T47D (cell line): ENCODE measurements at regions not wholly inside any gene's neighbourhood (a gene's known extent, or its start where the extent isn't known, plus 50 kb on each side); places are given as distances from the start of the nearest gene placed in this dataset.

ENCODE experiments used
- DNase-seq, 2 experiments: peaks; one replicate each; pipeline versions ENCODE4 v3.0.0 to v3.0.0-alpha.2; 2011 to 2012; ENCODE audit warnings: low read depth in 1 of 2, low spot score in 1 of 2
- JUND ChIP-seq: IDR thresholded peaks from 2 replicates; pipeline ENCODE4 v1.6.1; 2012; ENCODE audit warnings: low read depth
- in situ Hi-C: cut with HindIII; loops from 2 replicates; pipeline ENCODE4 v1.10.0; 2016; ENCODE audit warnings: low sequenced_read_pairs, low pct_unique_long_range_greater_than_20kb

DNA sequence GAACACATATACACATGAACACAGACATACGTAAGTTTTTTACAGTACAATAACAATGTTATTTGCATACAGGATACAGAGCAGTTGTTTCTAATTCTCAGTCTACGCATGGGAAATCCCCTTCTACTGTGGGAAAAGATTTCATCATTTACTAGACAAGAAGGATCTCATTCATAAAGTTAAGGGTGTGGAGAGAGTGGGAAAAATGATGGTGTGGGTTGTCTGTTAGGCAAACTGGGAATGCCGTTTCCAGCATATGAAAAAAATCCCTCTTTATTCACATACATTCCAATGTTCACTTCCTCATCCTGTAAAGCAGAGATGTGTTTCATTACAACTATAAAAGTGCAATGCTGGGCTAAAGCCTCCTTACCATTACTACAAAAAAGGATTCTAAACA is 120.9 kb downstream of the SINHCAF start:
- in situ Hi-C loops = no loop called here
- no peak for TF ChIP-seq JUND
- DNase-seq = no peak

DNA sequence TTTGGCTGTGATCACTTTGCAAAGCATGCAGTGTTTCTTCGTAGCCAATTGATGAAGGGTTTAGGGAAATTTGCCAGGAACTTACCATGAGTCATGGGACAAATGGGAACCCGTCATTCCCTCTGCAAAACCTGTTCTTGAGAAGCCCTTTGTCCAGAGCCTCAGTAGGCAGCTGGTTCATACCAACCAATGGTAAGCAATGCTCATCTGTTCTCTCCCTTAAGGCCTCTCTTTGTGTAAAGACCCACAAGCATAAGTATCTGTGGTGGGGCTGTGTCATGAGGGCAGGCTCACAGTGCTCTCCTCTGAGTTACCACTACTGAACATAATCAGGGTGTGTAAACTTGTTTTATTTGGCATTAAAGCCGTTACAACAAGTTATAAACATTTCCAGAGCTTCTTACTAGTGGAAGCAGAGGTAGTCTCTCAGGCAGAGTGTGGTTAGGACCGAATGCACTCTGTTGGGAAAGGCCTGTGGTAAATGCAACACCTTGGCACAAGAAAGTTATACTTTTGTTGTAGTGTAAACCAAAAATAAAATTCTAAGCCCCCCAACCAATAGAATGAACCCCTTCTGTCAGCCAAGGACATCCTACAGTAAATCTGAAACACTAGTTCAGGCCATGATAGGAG is 119.8 kb downstream of the SINHCAF start:
- in situ Hi-C loops = no loop called here
- no peak for TF ChIP-seq JUND
- peak in 1 of 2 experiments; percentile 66 for DNase-seq

DNA sequence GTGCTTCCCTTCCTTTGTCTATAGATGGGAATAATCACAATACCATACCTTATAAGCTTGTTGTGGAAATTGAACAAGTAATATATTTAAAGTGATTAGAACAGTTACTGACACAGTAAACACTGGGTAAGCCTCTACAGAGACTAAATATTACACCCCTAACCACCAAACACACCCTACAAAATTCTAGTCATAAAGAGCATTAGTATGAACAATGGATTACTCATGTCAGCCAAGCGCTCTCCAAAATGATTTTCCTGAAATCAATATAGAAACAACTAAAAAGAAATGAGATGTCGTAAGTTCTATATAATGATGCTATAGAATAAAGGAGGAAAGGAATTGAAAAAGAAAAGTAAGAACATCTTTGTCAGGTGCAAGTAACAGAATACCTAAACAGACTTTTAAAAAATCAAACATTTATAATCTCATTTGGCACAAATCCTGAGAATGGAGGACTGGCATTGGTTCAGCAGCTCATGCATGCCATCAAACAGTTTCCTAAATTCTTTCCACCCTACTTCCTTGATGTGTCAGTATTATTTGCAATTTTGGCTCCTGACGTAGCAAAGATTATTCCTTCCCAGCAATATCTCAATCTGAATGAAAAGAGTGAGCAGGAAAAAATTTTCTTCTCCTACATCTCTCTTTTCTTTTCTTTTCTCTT is 118.0 kb downstream of the SINHCAF start:
- no peak for TF ChIP-seq JUND
- DNase-seq = no peak
- in situ Hi-C loops = no loop called here

DNA sequence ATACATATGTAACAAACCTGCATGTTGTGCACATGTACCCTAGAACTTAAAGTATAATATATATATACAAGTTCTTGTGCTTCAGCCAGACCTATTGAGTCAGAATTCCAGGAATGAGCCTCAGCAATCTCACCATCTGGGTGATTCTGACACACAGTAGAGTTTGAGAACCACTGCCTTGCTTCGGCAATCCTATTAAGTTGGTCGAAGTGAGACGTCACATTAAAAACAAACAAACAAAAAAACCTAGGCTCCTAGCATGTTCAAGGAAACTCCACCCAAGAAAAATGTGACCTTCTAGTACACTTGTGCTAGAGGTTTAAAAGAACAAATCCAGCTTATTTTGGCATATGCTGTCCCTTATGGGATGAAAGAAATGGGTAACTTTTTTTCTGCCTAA is 115.8 kb downstream of the SINHCAF start:
- no peak for DNase-seq
- no peak for TF ChIP-seq JUND
- in situ Hi-C loops = no loop called here

DNA sequence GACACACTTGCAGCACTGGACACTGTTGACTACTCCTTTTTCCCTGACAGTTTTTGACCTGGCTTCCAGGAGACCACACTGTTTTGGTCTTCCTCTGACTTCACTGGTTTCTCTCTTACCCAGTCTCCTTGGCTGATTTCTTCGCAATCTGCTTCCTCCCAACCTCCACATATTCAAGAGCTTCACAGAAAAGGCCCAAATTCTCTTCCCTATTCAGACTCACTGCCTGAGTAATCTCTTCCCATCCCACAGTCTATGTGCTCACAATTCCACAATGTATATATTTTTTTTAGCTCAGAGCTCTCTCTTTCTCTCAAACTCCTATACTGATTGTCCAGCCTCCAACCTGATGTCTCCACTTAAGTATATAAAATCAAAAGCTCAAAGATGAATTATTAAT is 115.4 kb downstream of the SINHCAF start:
- in situ Hi-C loops = no loop called here
- TF ChIP-seq JUND = no peak
- DNase-seq = no peak

DNA sequence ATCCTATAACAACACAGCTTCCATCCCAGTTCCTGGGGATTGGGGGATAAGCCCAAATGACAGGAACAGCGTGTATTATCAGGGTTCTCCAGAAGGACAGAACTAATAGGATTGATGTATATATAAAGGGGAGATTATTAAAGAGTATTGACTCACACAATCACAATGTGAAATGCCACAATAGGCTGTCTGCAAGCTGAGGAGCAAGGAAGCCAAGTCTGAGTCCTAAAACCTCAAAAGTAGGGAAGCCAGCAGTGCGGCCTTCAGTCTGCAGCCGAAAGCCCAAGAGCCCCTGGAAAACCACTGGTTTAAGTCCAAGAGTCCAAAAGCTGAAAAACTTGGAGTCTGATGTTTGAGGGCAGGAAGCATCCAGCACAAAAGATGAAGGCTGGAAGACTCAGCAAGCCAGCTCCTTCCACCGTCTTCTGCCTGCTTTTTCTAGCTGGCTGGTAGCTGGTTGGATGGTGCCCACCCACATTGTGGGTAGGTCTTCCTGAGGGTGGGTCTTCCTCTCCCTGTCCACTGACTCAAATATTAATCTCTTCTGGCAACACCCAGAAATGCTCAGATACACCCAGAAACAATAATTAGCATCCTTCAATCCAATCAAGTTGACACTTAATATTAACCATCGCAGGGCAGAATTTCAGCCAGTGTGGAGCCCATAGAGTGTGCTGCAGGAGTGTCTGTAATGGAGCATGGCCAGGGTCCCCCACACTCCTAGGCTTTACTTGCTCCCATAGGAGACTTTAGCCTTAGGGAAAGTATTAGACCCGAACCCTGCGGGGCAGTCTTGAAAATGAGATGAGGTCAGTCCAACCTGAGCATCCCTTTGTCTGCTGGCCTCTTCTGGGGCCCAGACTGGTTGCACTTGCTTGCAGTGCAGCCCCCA is 111.1 kb downstream of the SINHCAF start:
- no peak for DNase-seq
- in situ Hi-C loops = no loop called here
- TF ChIP-seq JUND = no peak

DNA sequence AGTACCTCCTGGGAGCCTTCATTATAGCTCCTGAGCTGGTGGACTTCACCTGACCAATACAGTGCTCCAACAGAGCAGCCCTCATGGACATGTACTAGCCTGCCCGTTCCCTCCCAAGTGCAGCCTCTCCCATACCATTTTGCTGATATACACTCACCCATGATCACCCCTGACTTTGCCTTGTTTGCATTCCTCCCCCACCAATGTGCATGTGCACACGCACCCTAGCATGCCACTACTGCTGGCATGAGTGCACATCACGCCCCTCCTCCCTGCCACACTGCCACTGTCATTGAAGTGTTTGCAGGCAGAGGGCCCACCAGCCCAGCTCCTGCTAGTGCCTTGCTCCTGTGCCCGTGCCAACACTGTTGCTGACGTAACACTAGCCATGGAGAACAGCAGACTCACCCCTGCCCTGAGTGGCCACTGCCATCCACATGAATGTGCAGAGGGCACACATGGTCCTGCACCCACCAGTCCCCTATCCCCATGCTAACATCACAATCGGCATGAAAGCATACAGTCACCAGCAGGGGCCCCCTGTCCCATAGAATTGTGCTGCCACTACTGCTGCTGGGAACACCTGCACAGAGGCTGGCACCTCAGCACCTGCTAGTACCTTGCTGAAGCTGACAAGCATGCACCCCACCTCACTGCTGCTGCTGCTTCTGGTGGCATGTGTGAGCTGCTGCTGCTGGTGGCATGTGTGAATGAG is 110.3 kb downstream of the SINHCAF start:
- no peak for DNase-seq
- no peak for TF ChIP-seq JUND
- in situ Hi-C loops = no loop called here

DNA sequence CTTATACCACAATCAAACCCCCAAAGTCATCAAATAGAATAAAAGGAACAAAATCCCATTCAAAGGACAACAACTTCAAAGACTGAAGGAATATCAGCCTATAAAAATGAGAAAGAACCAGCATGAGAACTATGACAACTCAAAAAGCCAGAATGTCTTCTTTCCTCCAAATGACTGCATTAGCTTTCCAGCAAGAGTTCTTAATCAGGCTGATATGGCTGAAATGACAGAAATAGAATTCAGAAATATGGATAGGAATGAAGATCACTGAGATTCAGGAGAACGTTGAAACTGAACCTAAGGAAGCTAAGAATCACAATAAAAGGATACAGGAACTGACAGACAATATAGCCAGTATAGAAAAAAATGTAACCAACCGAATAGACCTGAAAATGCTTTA is 109.5 kb downstream of the SINHCAF start:
- in situ Hi-C loops = no loop called here
- TF ChIP-seq JUND = no peak
- no peak for DNase-seq

DNA sequence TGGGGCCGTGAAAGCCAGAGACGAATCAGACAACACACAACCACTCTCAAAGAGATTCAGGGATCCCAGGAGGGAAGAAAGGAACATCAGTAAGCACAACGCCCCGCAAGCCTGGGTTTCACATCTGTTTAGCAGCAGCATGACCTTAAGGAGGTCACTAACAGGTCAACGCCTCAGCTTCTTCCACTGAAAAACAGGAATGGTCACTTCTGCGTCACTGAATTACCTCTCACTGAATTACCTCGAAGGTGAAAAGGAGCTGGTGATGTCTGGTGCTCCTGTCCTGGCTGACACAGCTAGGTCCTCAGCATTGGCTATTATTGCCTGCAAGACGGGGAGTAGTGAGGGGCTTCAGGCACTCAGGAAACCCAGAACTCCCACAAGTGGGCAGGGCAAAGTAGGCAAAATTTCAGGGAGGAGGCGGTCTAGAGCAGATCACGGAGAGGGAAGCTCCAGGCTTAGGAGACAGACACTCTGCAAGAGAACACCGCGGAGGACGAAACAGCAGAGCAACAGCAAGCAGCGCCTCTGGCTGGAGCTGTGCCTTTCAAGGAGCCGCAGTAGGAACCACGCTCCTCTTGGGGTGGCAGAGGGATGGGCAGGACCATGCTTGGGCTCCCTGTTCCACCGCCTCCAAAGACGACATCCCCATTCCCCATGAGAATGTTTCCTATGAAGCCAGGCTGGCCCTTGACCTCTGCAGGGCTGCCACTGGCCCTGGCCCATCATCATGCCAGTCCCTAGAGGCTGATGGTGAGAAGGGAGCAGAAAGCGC is 108.4 kb downstream of the SINHCAF start:
- TF ChIP-seq JUND = no peak
- in situ Hi-C loops = no loop called here
- peak; percentile 21 to 67 for DNase-seq

DNA sequence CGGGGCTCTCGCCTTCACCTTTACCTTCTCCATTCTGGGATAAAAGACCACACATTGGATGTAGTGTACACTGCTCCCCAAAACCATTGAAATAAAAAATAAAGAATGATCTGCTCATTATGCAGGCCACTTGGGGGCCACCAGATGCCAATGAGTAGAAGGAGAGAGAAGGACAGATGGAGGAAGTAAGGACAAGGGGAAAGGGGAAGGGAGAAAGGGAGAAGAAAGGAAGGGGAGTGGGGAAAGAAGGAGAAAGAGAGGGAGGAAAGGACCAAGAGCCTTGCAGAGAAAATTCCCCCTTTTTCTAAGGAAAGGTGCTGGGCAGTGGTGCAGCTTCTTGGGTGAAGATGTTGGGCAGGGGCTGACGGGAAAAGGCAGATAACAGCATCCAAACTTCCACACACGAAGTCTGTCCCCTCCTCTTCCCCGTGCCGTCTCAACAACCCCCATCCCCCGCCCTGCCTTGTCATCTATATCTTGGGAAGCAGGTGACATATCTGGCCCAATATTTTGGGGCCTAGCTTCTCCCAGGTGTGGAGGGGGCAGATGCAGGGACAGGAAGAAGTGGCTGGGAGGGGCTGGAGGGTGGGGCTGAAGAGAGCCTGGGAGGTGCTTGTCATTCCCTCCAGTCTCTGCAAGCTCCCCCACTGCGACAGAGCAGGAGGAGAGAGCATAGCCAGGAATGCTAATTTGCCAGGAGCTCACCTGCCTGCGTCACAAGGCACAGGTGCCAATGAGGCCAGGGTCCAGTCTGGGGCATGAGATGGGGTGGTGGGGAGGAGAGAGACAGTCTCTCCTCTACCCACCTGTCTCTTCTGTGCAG is 107.5 kb downstream of the SINHCAF start:
- TF ChIP-seq JUND = no peak
- in situ Hi-C loops = no loop called here
- DNase-seq = no peak

DNA sequence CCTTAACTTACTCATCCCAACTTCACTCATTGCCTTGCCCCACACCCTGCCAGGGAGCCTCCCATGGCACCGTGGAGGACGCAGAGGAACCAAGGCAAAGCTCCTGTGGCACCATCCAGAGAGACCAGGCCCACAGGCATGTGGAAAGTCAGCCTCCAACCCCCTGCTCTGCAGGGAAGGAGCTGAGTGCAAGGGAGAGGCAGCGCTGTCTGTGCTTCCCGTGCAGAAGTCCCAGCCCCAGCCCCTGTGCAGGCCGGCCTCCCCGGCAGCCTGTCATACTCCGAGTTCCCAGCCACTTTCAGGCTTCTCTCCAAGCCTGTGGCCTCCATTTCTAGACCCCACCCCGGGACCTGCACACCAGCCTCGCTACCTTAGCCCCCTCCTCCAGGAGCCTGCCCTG is 106.4 kb downstream of the SINHCAF start:
- in situ Hi-C loops = no loop called here
- no peak for DNase-seq
- no peak for TF ChIP-seq JUND
